ENCODE measurements at regions not wholly inside any gene's neighbourhood (a gene's known extent, or its start where the extent isn't known, plus 50 kb on each side); places are given as distances from the start of the nearest gene placed in this dataset.
A peak's percentile ranks its signal among the peaks of the same experiment; 100 is the strongest.
"Not testable (repeated sequence)": the region's sequence is repeated elsewhere in the genome, so short reads cannot be mapped to it uniquely, and the experiment has no call there.

DNA sequence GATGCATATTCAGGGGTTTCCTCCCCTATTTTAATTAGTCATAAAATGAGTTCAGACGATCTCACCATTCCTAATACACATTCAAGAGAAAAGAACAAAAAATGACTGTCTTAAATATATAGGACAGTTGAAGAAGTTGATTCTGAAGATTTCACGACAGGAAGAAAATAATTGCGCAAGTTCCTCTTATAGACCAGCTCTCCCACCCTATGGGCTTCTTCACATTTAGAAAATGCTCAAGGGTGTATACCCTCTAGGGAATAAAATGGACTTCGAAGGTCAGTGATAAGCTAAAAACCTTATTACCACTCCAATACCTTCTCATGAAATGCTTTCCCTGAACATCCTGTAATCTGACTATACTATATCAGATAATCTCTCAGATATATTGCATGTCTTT is 149.2 kb upstream of the TEX13C start:
- no peak for DNase-seq (ENCODE audit: low read depth, low spot score)
- in situ Hi-C loops (cut with HindIII; ENCODE audit: low pct_unique_long_range_greater_than_20kb, low sequenced_read_pairs), result no loop called here

DNA sequence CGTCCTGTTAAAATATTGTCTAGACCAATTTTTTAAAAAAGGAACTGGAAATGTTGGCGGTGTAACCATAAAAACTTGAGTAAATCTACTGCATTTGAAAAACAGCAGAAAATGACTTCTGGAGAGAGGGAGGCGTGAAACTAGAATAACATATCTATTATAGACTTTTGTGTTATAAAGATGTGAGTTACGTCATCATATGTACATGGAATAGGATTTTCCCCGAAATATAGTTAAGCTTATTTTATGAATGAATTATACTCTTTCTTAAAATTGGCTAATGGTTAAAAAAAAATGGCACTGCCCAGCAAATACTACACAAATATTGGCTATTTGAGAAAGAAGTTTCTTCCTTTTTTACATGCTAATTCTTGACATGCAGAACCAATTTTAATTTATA is 147.1 kb upstream of the TEX13C start:
- in situ Hi-C loops (cut with HindIII; ENCODE audit: low pct_unique_long_range_greater_than_20kb, low sequenced_read_pairs), result no loop called here
- DNase-seq (ENCODE audit: low read depth, low spot score), result no peak

DNA sequence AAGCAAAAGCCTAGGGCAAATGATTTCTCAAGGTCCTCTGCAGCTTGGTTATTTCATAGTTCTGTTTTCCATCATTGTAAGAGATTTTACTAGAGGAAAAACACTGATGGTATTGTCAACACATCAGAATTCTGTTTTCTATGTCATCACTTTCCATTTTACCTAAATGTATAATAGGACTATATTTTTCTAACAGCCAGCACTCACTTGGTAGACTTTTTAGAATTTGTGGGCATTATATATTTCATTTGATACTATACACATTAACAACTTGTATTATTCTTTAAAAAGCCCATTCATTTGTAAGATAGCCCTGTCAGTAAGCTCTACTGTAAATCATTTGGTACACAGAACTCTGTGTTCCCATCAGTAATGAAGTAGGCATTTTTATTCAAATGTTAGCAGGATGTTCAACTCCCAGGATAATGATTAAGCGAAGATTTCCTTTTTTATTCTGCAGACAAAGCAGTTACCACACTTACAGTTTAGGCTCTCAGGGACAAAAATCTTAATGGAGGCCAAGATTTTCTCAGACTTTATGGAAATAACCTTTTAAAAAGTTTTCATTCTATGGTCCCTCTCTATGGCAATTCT is 143.6 kb upstream of the TEX13C start:
- in situ Hi-C loops (cut with HindIII; ENCODE audit: low pct_unique_long_range_greater_than_20kb, low sequenced_read_pairs), result no loop called here
- no peak for DNase-seq (ENCODE audit: low read depth, low spot score)

GRCh38 chrX:125193921-125194320 is 125.8 kb upstream of the TEX13C start:
- in situ Hi-C loops (cut with HindIII; ENCODE audit: low pct_unique_long_range_greater_than_20kb, low sequenced_read_pairs), result no loop called here
- DNase-seq (ENCODE audit: low read depth, low spot score), result no peak

- DNase-seq (ENCODE audit: low read depth, low spot score), result no peak
These were observed 121.1 kb upstream of the TEX13C start for GRCh38 chrX:125198546-125198945.

DNA sequence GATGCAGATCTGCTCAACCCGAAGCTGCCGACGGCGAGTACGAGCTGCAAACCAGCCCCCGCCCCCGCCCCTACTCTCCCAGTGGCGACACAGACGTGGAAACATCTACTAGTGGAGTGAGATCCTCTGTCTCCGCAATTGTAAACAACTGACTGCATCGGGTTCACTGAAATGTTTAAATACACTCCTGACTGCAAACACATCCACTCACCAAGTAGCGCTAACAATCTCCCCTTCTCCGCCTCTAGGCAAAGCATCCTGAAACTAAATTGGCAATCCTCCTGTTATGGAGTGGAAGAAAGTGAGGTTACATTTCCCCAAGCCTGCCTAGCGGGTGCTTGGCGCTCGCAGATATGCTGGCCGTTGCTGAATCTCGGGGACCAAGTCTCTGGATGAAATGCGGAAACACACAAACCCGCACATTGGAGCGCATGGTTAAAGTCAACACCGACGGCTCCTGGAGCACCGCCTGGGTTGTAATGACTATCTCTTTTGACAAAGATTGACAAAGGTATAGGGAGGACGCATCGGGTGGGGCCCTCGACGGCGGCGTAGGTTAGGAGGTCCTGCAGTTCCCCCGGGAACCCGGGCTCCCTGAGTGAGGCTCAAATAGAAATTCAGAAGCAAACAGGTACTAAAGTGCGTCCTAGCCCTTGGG is 117.0 kb upstream of the TEX13C start:
- in situ Hi-C loops (cut with HindIII; ENCODE audit: low pct_unique_long_range_greater_than_20kb, low sequenced_read_pairs), result no loop called here
- DNase-seq (ENCODE audit: low read depth, low spot score), result no peak

More at GRCh38 chrX:125198546-125198945, 121.1 kb upstream of the TEX13C start:
- in situ Hi-C loops (cut with HindIII; ENCODE audit: low pct_unique_long_range_greater_than_20kb, low sequenced_read_pairs), result no loop called here

DNA sequence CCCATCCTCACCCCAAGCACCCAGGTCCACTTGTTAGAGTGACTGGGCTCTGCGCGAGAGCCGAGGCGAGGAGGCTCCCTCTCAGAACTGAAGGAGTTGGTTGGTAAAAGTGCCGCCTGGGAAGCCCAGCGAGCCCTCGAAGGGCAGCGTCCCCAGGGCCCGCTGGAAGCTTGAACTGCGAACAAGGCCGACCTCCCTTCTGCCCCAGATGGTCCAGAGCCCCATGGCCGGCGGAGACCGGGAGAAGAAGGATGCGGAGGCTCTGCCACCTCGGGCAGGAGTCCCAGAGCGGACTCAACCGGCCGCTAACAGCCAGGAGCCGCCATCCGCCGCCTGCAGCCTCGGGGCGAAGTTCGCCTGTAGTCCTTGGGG is 116.3 kb upstream of the TEX13C start:
- DNase-seq (ENCODE audit: low read depth, low spot score), result no peak

DNA sequence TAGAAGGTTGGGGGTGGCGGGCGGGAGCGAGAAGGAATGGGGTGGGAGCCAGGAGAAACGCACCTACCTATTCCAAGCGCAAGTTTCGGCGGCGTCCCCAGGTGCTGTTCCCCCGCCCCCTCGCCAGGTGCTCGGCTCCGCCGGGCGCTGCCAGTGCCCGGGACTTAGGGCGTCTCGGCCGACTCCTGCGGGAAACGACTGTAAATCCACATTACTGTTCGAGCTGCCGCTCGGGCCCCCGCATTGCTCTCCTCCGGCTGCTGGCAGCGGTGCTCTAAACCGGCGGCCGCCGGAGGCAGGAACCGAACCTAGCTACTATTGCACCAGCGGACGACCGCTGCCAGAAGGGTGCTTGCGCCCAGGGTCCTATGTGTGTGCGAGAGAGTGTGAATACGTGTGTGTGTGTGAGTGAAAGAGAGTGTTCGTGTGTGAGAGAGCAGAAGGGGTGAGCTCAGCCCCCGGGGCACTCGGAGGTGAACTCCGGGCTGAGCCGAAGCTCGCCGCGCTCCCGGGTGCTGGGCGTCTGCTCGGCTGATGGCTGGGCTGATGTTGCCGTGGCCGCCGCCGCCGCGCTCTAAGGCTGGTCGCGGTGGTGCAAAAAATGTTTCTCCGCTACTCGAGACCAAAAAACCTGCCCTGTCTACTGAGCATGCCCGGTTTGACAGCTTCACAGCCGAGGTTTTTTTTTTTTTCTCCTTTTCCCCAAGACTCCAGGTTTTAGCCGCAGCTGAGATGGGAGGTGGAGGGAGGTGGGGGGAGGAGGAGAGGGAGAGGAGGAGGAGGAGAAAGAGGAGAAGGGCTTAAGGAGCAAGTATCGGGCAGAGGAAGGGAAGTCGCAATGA is 115.7 kb upstream of the TEX13C start:
- peak; percentile 58 for DNase-seq (ENCODE audit: low read depth, low spot score)
- in situ Hi-C loops (cut with HindIII; ENCODE audit: low pct_unique_long_range_greater_than_20kb, low sequenced_read_pairs), result no loop called here

More for the DNA sequence above, 116.3 kb upstream of the TEX13C start:
- in situ Hi-C loops (cut with HindIII; ENCODE audit: low pct_unique_long_range_greater_than_20kb, low sequenced_read_pairs), result no loop called here

GRCh38 chrX:125204681-125205132 is 115.0 kb upstream of the TEX13C start:
- peak; percentile 5 for DNase-seq (ENCODE audit: low read depth, low spot score)
- in situ Hi-C loops (cut with HindIII; ENCODE audit: low pct_unique_long_range_greater_than_20kb, low sequenced_read_pairs), result no loop called here

DNA sequence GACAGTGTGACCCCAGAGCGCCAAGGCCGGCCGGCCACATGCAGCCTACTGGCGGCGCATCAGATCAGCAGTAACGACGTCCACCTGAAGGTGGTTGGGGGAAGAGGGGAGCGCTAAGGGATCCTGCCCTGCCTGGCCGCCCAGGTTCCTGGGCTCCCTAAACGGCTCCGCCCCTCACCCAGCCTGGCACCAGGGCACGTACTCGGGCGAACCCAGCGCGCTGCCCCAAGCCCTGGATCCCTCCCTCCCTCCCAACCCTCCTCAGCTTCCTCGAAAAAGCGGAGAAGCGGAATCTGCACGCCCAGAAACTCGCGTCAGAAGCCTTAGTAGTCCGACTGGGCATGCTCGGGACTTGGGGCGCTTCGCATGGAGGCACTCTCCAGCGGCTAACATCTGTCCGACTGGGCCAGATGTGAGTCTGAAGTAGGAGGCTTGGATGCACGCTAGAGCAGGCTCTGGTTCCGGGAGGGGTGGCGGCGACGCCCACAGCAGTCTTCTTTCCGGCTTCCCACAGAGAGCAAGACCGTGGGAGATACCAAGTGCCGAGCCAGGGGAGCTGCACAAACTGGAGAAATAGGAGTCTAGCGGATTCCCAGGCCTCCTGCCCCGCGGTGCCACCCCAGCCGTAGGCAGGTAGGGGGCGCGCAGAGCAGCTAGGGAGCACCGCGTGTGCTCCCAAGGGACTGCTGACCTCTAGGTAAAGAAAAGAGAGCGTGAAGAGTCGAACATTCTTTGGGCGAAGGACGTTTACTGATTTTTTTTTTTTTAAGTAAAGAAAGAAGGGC is 114.3 kb upstream of the TEX13C start:
- peak; percentile 78 for DNase-seq (ENCODE audit: low read depth, low spot score)
- in situ Hi-C loops (cut with HindIII; ENCODE audit: low pct_unique_long_range_greater_than_20kb, low sequenced_read_pairs), result no loop called here

- in situ Hi-C loops (cut with HindIII; ENCODE audit: low pct_unique_long_range_greater_than_20kb, low sequenced_read_pairs), result no loop called here
- peak; percentile 54 for DNase-seq (ENCODE audit: low read depth, low spot score)
These were observed 113.6 kb upstream of the TEX13C start for GRCh38 chrX:125205918-125206665.

DNA sequence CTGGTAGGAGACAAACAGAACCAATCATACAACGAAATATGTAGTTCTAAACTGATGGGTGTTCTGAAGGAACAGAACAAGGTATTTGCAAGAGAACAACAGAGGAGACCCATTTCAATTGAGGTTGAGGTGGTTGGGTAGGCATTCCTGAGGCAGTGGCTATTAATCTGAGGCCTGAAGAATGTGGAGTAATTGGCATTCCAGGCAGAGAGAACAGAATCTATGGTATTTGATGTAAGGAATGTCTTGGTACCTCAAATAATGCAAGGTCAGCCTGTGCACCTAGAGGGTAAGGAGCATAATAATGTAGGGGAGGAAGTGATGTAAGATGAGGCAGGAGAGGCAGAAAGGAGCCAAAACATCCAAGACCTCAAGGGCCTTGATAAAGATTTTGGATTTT is 109.5 kb upstream of the TEX13C start:
- in situ Hi-C loops (cut with HindIII; ENCODE audit: low pct_unique_long_range_greater_than_20kb, low sequenced_read_pairs), result no loop called here

GRCh38 chrX:125219852-125220251 is 99.8 kb upstream of the TEX13C start:
- DNase-seq (ENCODE audit: low read depth, low spot score), result no peak
- in situ Hi-C loops (cut with HindIII; ENCODE audit: low pct_unique_long_range_greater_than_20kb, low sequenced_read_pairs), result no loop called here

More for the DNA sequence above, 109.5 kb upstream of the TEX13C start:
- DNase-seq (ENCODE audit: low read depth, low spot score), result no peak

- DNase-seq (ENCODE audit: low read depth, low spot score), result no peak
- in situ Hi-C loops (cut with HindIII; ENCODE audit: low pct_unique_long_range_greater_than_20kb, low sequenced_read_pairs), result no loop called here
These were observed 82.7 kb upstream of the TEX13C start for GRCh38 chrX:125236955-125237354.

- no peak for DNase-seq (ENCODE audit: low read depth, low spot score)
- in situ Hi-C loops (cut with HindIII; ENCODE audit: low pct_unique_long_range_greater_than_20kb, low sequenced_read_pairs), result no loop called here
These were observed 70.7 kb upstream of the TEX13C start for GRCh38 chrX:125248931-125249330.

GRCh38 chrX:125255759-125256158 is 63.9 kb upstream of the TEX13C start:
- in situ Hi-C loops (cut with HindIII; ENCODE audit: low pct_unique_long_range_greater_than_20kb, low sequenced_read_pairs); DNase-seq (ENCODE audit: low read depth, low spot score): not testable (repeated sequence)

DNA sequence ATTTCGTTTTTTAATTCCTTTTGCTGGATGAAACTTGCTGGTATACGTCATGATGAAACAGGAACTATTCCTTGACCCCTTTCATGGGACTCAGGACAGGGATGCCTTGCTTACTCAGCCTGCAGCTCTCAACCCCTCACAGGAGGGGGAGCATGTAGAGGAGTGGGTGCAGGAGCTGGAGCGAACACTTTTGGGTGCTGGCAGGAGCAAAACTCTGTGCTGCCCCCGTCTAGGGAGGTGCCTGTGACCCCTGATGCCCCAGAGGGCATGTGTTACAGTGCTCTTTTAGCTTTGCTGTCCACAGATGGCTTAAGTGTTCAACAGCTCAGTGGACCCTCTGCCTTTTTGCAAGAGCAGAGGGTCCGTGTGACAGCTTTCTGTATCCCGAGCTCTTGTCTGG is 56.8 kb upstream of the TEX13C start:
- no peak for DNase-seq (ENCODE audit: low read depth, low spot score)
- in situ Hi-C loops (cut with HindIII; ENCODE audit: low pct_unique_long_range_greater_than_20kb, low sequenced_read_pairs), result no loop called here
